CD14-positive monocyte (primary cell): ENCODE measurements at regions not wholly inside any gene's neighbourhood (a gene's known extent, or its start where the extent isn't known, plus 50 kb on each side); places are given as distances from the start of the nearest gene placed in this dataset.

Experiments
- DNase-seq, 3 donors: peaks; one replicate each; pipeline ENCODE4 v3.0.0-alpha.2; 2011 to 2022
- H2AFZ ChIP-seq: 2 replicates; pipeline ENCODE4 v1.6.0; 2012; ENCODE audit warnings: mild to moderate bottlenecking, low read depth, low read length, inconsistent platforms; ENCODE audit not compliant: insufficient read depth, poor library complexity, severe bottlenecking
- H3K27ac ChIP-seq, 2 donors: 1 replicate in 1 of 2; 2 replicates in 1 of 2; pipeline ENCODE4 v1.5.1; 2012 to 2013; ENCODE audit warnings: low read length in 2 of 2, control low read depth in 1 of 2, inconsistent platforms in 1 of 2, low read depth in 1 of 2, mild to moderate bottlenecking in 1 of 2
- H3K27me3 ChIP-seq, 2 donors: one replicate each; pipeline versions ENCODE4 v1.6.0 to v1.6.1; 2011 to 2013; ENCODE audit warnings: low read length in 2 of 2; ENCODE audit not compliant: control insufficient read depth in 2 of 2, insufficient read depth in 2 of 2
- H3K36me3 ChIP-seq, 2 donors: replicated peaks in 1 of 2; 1 replicate in 1 of 2; 2 replicates in 1 of 2; pipeline versions ENCODE4 v1.5.1 to v1.6.1; 2012 to 2013; ENCODE audit warnings: low read length in 2 of 2, control low read depth in 1 of 2, inconsistent platforms in 1 of 2, mild to moderate bottlenecking in 1 of 2; ENCODE audit not compliant: insufficient read depth in 2 of 2, control insufficient read depth in 1 of 2
- H3K4me1 ChIP-seq, 2 donors: 1 replicate in 1 of 2; 2 replicates in 1 of 2; pipeline versions ENCODE4 v1.5.1 to v1.6.1; 2012 to 2013; ENCODE audit warnings: low read length in 2 of 2, control low read depth in 1 of 2, inconsistent platforms in 1 of 2, mild to moderate bottlenecking in 1 of 2, moderate library complexity in 1 of 2; ENCODE audit not compliant: insufficient read depth in 2 of 2, control insufficient read depth in 1 of 2
- H3K4me2 ChIP-seq: replicated peaks from 2 replicates; pipeline ENCODE3; 2012; ENCODE audit warnings: low read length, moderate library complexity, mild to moderate bottlenecking; ENCODE audit not compliant: poor library complexity, severe bottlenecking; ENCODE audit errors: extremely low read depth
- H3K4me3 ChIP-seq, 3 experiments: fragments of 200-600 bp in 1 of 3; sonication (generic) in 1 of 3; replicated peaks in 1 of 3; 1 replicate in 2 of 3; 2 replicates in 1 of 3; pipeline ENCODE4 v1.5.1; 2011 to 2013; ENCODE audit warnings: low read length in 3 of 3, mild to moderate bottlenecking in 3 of 3, control low read depth in 2 of 3, low read depth in 2 of 3, inconsistent platforms in 1 of 3, moderate library complexity in 1 of 3
- H3K79me2 ChIP-seq: 2 replicates; pipeline ENCODE4 v1.6.0; 2012; ENCODE audit warnings: mild to moderate bottlenecking, control low read depth, inconsistent platforms, low read length, moderate library complexity; ENCODE audit not compliant: insufficient read depth
- H3K9ac ChIP-seq: 2 replicates; pipeline ENCODE4 v1.6.0; 2017; ENCODE audit warnings: low read length, mild to moderate bottlenecking; ENCODE audit not compliant: insufficient read depth, poor library complexity, severe bottlenecking
- H3K9me3 ChIP-seq, 2 donors: replicated peaks in 1 of 2; 1 replicate in 1 of 2; 2 replicates in 1 of 2; pipeline versions ENCODE4 v1.5.1 to v1.6.1; 2012 to 2013; ENCODE audit warnings: low read length in 2 of 2, control low read depth in 1 of 2; ENCODE audit not compliant: control insufficient read depth in 1 of 2, insufficient read depth in 1 of 2
- H4K20me1 ChIP-seq: 2 replicates; pipeline ENCODE4 v1.6.0; 2012; ENCODE audit warnings: mild to moderate bottlenecking, low read length, control low read depth, moderate library complexity; ENCODE audit not compliant: insufficient read depth
- H3K27ac Mint-ChIP-seq, 7 donors: one replicate each; pipeline ENCODE4 v1.8.0; 2020; ENCODE audit warnings: mild to moderate bottlenecking in 7 of 7, mixed read lengths in 7 of 7, moderate library complexity in 6 of 7, inconsistent platforms in 2 of 7
- H3K27me3 Mint-ChIP-seq, 3 donors: one replicate each; pipeline ENCODE4 v1.8.0; 2021 to 2022; ENCODE audit warnings: low read depth in 3 of 3, mild to moderate bottlenecking in 3 of 3, mixed read lengths in 3 of 3, moderate library complexity in 3 of 3, inconsistent platforms in 1 of 3
- H3K36me3 Mint-ChIP-seq, 2 donors: one replicate each; pipeline ENCODE4 v1.8.0; 2020; ENCODE audit warnings: mixed read lengths in 2 of 2, inconsistent platforms in 1 of 2, mild to moderate bottlenecking in 1 of 2
- H3K4me1 Mint-ChIP-seq: one replicate; pipeline ENCODE4 v1.8.0; 2020; ENCODE audit warnings: mild to moderate bottlenecking, mixed read lengths
- H3K4me3 Mint-ChIP-seq, 2 donors: one replicate each; pipeline ENCODE4 v1.8.0; 2020; ENCODE audit warnings: mild to moderate bottlenecking in 2 of 2, mixed read lengths in 2 of 2, moderate library complexity in 1 of 2
- H3K9me3 Mint-ChIP-seq, 7 donors: one replicate each; pipeline ENCODE4 v1.8.0; 2020 to 2022; ENCODE audit warnings: mixed read lengths in 7 of 7, mild to moderate bottlenecking in 6 of 7, moderate library complexity in 6 of 7, inconsistent platforms in 2 of 7
- CTCF ChIP-seq: fragments of 200-600 bp; IDR thresholded peaks from one replicate; pipeline ENCODE4 v1.8.0; 2022; ENCODE audit warnings: antibody characterized with exemption, mild to moderate bottlenecking
- WGBS: methylation state at CpG from one replicate; pipeline ENCODE4 v1.1.5; 2013; ENCODE audit warnings: missing lambda C conversion rate; ENCODE audit not compliant: insufficient coverage; 5-methylcytosine and 5-hydroxymethylcytosine counted together
- intact Hi-C, 2 donors: fragments of 100-400 bp; cut with micrococcal nuclease; formaldehyde crosslinking; loops; one replicate each; pipeline versions ENCODE4 v1.15.0 to v1.15.1; 2023

GRCh38 chr2:221060376-221060775, 511.7 kb downstream of the EPHA4 start:
- Mint-ChIP-seq H3K27ac (no peak overlapping the region), H3K9me3 (peaks cover 6 to 19% (median 9%) of the 10 kb centered on the region in 7 donors), H3K4me1 (no peaks in the 10 kb centered on the region), H3K27me3 (no peaks in the 10 kb centered on the region), H3K4me3 (no peak overlapping the region), H3K36me3 (no peaks in the 10 kb centered on the region)
- no peak overlapping the region for H3K9ac ChIP-seq
- H3K27me3 ChIP-seq: no peaks in the 10 kb centered on the region
- no peaks in the 10 kb centered on the region for H3K79me2 ChIP-seq
- no peak overlapping the region for H2AFZ ChIP-seq
- no peak for TF ChIP-seq CTCF
- no peak overlapping the region for H3K27ac ChIP-seq
- no peak overlapping the region for H3K4me3 ChIP-seq
- H3K4me2 ChIP-seq: no peak overlapping the region
- peaks cover 0 to 4% of the 10 kb centered on the region in 2 donors for H3K9me3 ChIP-seq
- no peaks in the 10 kb centered on the region for H3K36me3 ChIP-seq
- no peaks in the 10 kb centered on the region for H3K4me1 ChIP-seq
- intact Hi-C loops: no loop called here
- DNase-seq: no peak
- no peaks in the 10 kb centered on the region for H4K20me1 ChIP-seq

DNA sequence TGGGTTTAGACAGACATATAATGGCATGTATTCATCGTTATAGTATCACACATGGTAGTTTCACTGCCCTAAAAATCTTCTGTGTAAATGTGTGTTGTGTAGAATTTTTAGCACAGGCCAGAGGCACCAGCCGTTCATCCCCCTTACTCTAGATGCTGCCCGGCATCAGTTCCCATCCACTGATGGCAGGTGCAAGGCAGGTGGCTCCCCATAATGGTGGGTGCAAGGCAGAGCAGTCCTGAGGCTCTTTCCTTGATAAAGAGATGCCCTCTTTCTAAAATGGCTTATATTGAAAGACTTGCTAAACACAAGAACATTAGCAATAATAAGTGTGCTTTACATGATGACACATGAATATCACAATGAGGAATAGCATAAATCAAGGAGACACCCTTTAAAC, 508.5 kb downstream of the EPHA4 start:
- no CpG with 5 or more reads among the region's 3 CpGs for WGBS
- no peak for DNase-seq
- H3K9me3 ChIP-seq: no peaks in the 10 kb centered on the region
- no peak overlapping the region for H3K4me3 ChIP-seq
- no peak for TF ChIP-seq CTCF
- H3K27ac Mint-ChIP-seq: no peak overlapping the region
- no peaks in the 10 kb centered on the region for H4K20me1 ChIP-seq
- peaks cover 0 to 4% (median 2%) of the 10 kb centered on the region in 7 donors for H3K9me3 Mint-ChIP-seq
- H3K4me1 ChIP-seq: no peaks in the 10 kb centered on the region
- no peak overlapping the region for H3K4me3 Mint-ChIP-seq
- no peaks in the 10 kb centered on the region for H3K79me2 ChIP-seq
- H3K4me2 ChIP-seq: no peak overlapping the region
- no peaks in the 10 kb centered on the region for H3K36me3 ChIP-seq
- no peaks in the 10 kb centered on the region for H3K4me1 Mint-ChIP-seq
- no peaks in the 10 kb centered on the region for H3K36me3 Mint-ChIP-seq
- no peaks in the 10 kb centered on the region for H3K27me3 ChIP-seq
- intact Hi-C loops: no loop called here
- no peak overlapping the region for H3K9ac ChIP-seq
- no peak overlapping the region for H3K27ac ChIP-seq
- no peak overlapping the region for H2AFZ ChIP-seq
- H3K27me3 Mint-ChIP-seq: no peaks in the 10 kb centered on the region
